Cardiac muscle cell (in vitro differentiated cells and primary cell): ENCODE measurements at regions not wholly inside any gene's neighbourhood (a gene's known extent, or its start where the extent isn't known, plus 50 kb on each side); places are given as distances from the start of the nearest gene placed in this dataset.

Experiments
- DNase-seq, 2 donors: peaks; one replicate each; pipeline versions ENCODE4 v3.0.0 to v3.0.0-alpha.2; 2010 to 2017; ENCODE audit warnings: low read depth in 1 of 2, low spot score in 1 of 2
- H3K27ac ChIP-seq: fragments of 200-600 bp; sonication (generic); 2 replicates; pipeline ENCODE4 v1.5.1; 2016
- H3K27me3 ChIP-seq: fragments of 200-600 bp; sonication (generic); 2 replicates; pipeline ENCODE4 v1.6.0; 2016; ENCODE audit warnings: control low read depth
- H3K36me3 ChIP-seq: fragments of 200-600 bp; sonication (generic); 2 replicates; pipeline ENCODE4 v1.5.1; 2016; ENCODE audit warnings: control low read depth
- H3K4me1 ChIP-seq: fragments of 200-600 bp; sonication (generic); 2 replicates; pipeline ENCODE4 v1.8.1; 2017; ENCODE audit warnings: low read depth, mild to moderate bottlenecking, mixed run types
- H3K4me3 ChIP-seq: fragments of 200-600 bp; sonication (generic); 2 replicates; pipeline ENCODE4 v1.5.1; 2016; ENCODE audit warnings: mild to moderate bottlenecking
- H3K9me3 ChIP-seq: fragments of 200-600 bp; sonication (generic); 2 replicates; pipeline ENCODE4 v1.5.1; 2017; ENCODE audit warnings: low read depth, mild to moderate bottlenecking, control low read depth
- CTCF ChIP-seq: IDR thresholded peaks from 2 replicates; pipeline ENCODE4 v1.5.1; 2012; ENCODE audit warnings: low read depth, mild to moderate bottlenecking, low read length

GRCh38 chr12:47312808-47313426, 233.2 kb upstream of the AMIGO2 start:
- no peak overlapping the region for H3K4me3 ChIP-seq
- H3K27ac ChIP-seq: no peak overlapping the region
- TF ChIP-seq CTCF: no peak
- no peak for DNase-seq
- no peaks in the 10 kb centered on the region for H3K27me3 ChIP-seq
- no peaks in the 10 kb centered on the region for H3K9me3 ChIP-seq
- H3K36me3 ChIP-seq: no peaks in the 10 kb centered on the region
- H3K4me1 ChIP-seq: no peaks in the 10 kb centered on the region

- DNase-seq: no peak
- no peak for TF ChIP-seq CTCF
These were observed 232.4 kb upstream of the AMIGO2 start for GRCh38 chr12:47312147-47312546.

GRCh38 chr12:47311568-47311967, 231.8 kb upstream of the AMIGO2 start:
- no peak overlapping the region for H3K27ac ChIP-seq
- H3K36me3 ChIP-seq: no peaks in the 10 kb centered on the region
- no peaks in the 10 kb centered on the region for H3K4me1 ChIP-seq
- DNase-seq: no peak
- TF ChIP-seq CTCF: no peak
- no peaks in the 10 kb centered on the region for H3K9me3 ChIP-seq
- H3K27me3 ChIP-seq: no peaks in the 10 kb centered on the region
- no peak overlapping the region for H3K4me3 ChIP-seq

More at GRCh38 chr12:47312147-47312546, 232.4 kb upstream of the AMIGO2 start:
- Histone ChIP-seq H3K27ac (no peak overlapping the region), H3K36me3 (no peaks in the 10 kb centered on the region), H3K27me3 (no peaks in the 10 kb centered on the region), H3K4me1 (no peaks in the 10 kb centered on the region), H3K9me3 (no peaks in the 10 kb centered on the region), H3K4me3 (no peak overlapping the region)

GRCh38 chr12:47311010-47311409, 231.3 kb upstream of the AMIGO2 start:
- H3K36me3 ChIP-seq: no peaks in the 10 kb centered on the region
- no peak for TF ChIP-seq CTCF
- no peak for DNase-seq
- H3K27ac ChIP-seq: no peak overlapping the region
- H3K4me3 ChIP-seq: no peak overlapping the region
- no peaks in the 10 kb centered on the region for H3K27me3 ChIP-seq
- no peaks in the 10 kb centered on the region for H3K9me3 ChIP-seq
- no peaks in the 10 kb centered on the region for H3K4me1 ChIP-seq

- Histone ChIP-seq H3K4me3 (no peak overlapping the region), H3K4me1 (no peaks in the 10 kb centered on the region), H3K36me3 (no peaks in the 10 kb centered on the region), H3K27ac (no peak overlapping the region), H3K27me3 (no peaks in the 10 kb centered on the region), H3K9me3 (no peaks in the 10 kb centered on the region)
- DNase-seq: no peak
- no peak for TF ChIP-seq CTCF
These were observed 228.9 kb upstream of the AMIGO2 start for GRCh38 chr12:47308672-47309071.
